ENCODE measurements at regions not wholly inside any gene's neighbourhood (a gene's known extent, or its start where the extent isn't known, plus 50 kb on each side); places are given as distances from the start of the nearest gene placed in this dataset.

GRCh38 chr4:23373261-23373660 is 516.6 kb downstream of the PPARGC1A start:
- Histone ChIP-seq H3K27ac (ENCODE audit: low read length) (no peak overlapping the region), H3K36me3 (ENCODE audit: control insufficient read depth in 2 of 2, insufficient read depth in 2 of 2, low read length in 2 of 2) (no peaks in the 10 kb centered on the region), H3K4me1 (ENCODE audit: control insufficient read depth, insufficient read depth, low read length) (peaks cover 11% of the 10 kb centered on the region), H3K4me3 (ENCODE audit: low read length in 2 of 2) (no peak overlapping the region), H3K9ac (ENCODE audit: low read length in 2 of 2) (no peak overlapping the region), H3K27me3 (ENCODE audit: control insufficient read depth in 1 of 2, insufficient read depth in 2 of 2, low read length in 2 of 2) (no peaks in the 10 kb centered on the region), H3K9me3 (ENCODE audit: control insufficient read depth in 2 of 2, low read length in 2 of 2) (no peaks in the 10 kb centered on the region)

- Histone ChIP-seq H3K27ac (ENCODE audit: low read length) (no peak overlapping the region), H3K9ac (ENCODE audit: low read length in 2 of 2) (no peak overlapping the region), H3K4me3 (ENCODE audit: low read length in 2 of 2) (no peak overlapping the region), H3K27me3 (ENCODE audit: control insufficient read depth in 1 of 2, insufficient read depth in 2 of 2, low read length in 2 of 2) (no peaks in the 10 kb centered on the region), H3K9me3 (ENCODE audit: control insufficient read depth in 2 of 2, low read length in 2 of 2) (no peaks in the 10 kb centered on the region), H3K36me3 (ENCODE audit: control insufficient read depth in 2 of 2, insufficient read depth in 2 of 2, low read length in 2 of 2) (no peaks in the 10 kb centered on the region), H3K4me1 (ENCODE audit: control insufficient read depth, insufficient read depth, low read length) (peaks cover 11% of the 10 kb centered on the region)
Measured at GRCh38 chr4:23371533-23371932, 518.3 kb downstream of the PPARGC1A start.

DNA sequence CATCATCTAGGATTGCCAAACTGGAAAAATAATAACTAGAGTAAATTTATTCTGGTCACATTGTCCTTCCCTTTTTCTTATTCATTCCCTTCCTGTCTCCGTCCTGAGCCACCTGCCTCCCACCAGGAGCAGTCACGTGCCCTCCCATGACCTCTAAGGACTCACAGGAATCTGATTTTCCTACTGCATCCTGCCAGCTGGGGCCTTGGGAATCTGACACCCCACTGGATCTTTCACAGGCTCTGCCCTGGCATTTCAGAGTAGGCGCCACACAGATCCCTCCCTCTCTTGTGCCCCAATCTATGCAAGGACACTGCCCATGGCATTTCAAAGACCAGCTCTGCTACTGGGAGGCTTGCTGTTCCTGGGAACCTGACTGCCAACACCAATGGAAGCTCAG is 520.5 kb downstream of the PPARGC1A start:
- no peaks in the 10 kb centered on the region for H3K36me3 ChIP-seq (ENCODE audit: control insufficient read depth in 2 of 2, insufficient read depth in 2 of 2, low read length in 2 of 2)
- H3K27ac ChIP-seq (ENCODE audit: low read length): no peak overlapping the region
- no peak overlapping the region for H3K4me3 ChIP-seq (ENCODE audit: low read length in 2 of 2)
- H3K9ac ChIP-seq (ENCODE audit: low read length in 2 of 2): no peak overlapping the region
- H3K4me1 ChIP-seq (ENCODE audit: control insufficient read depth, insufficient read depth, low read length): peaks cover 11% of the 10 kb centered on the region
- no peaks in the 10 kb centered on the region for H3K27me3 ChIP-seq (ENCODE audit: control insufficient read depth in 1 of 2, insufficient read depth in 2 of 2, low read length in 2 of 2)
- no peaks in the 10 kb centered on the region for H3K9me3 ChIP-seq (ENCODE audit: control insufficient read depth in 2 of 2, low read length in 2 of 2)

GRCh38 chr4:23368081-23368697 is 521.7 kb downstream of the PPARGC1A start:
- Histone ChIP-seq H3K27ac (ENCODE audit: low read length) (no peak overlapping the region), H3K9ac (ENCODE audit: low read length in 2 of 2) (no peak overlapping the region), H3K9me3 (ENCODE audit: control insufficient read depth in 2 of 2, low read length in 2 of 2) (no peaks in the 10 kb centered on the region)

DNA sequence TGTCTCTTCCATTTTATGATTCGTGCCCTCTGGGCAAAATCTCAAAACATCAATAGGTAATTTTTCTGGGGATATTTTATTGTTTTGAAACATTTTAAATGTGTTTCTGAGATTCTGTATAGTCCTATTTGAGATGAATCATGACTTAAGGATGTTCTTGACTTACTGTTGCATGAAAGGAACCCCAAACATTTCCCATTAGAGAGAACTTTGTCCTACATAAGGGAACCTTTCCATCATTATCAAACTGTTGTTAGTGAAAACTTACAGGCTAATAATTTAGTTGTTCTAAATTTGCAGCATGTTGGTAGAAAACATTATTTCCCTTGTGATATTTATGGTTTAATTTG is 523.3 kb downstream of the PPARGC1A start:
- H3K27ac ChIP-seq (ENCODE audit: low read length): no peak overlapping the region
- no peaks in the 10 kb centered on the region for H3K4me1 ChIP-seq (ENCODE audit: control insufficient read depth, insufficient read depth, low read length)
- no peak overlapping the region for H3K4me3 ChIP-seq (ENCODE audit: low read length in 2 of 2)
- no peaks in the 10 kb centered on the region for H3K36me3 ChIP-seq (ENCODE audit: control insufficient read depth in 2 of 2, insufficient read depth in 2 of 2, low read length in 2 of 2)
- no peaks in the 10 kb centered on the region for H3K27me3 ChIP-seq (ENCODE audit: control insufficient read depth in 1 of 2, insufficient read depth in 2 of 2, low read length in 2 of 2)
- no peak overlapping the region for H3K9ac ChIP-seq (ENCODE audit: low read length in 2 of 2)
- H3K9me3 ChIP-seq (ENCODE audit: control insufficient read depth in 2 of 2, low read length in 2 of 2): no peaks in the 10 kb centered on the region

More at GRCh38 chr4:23368081-23368697, 521.7 kb downstream of the PPARGC1A start:
- H3K27me3 ChIP-seq (ENCODE audit: control insufficient read depth in 1 of 2, insufficient read depth in 2 of 2, low read length in 2 of 2): no peaks in the 10 kb centered on the region
- H3K36me3 ChIP-seq (ENCODE audit: control insufficient read depth in 2 of 2, insufficient read depth in 2 of 2, low read length in 2 of 2): no peaks in the 10 kb centered on the region
- peaks cover 4% of the 10 kb centered on the region for H3K4me1 ChIP-seq (ENCODE audit: control insufficient read depth, insufficient read depth, low read length)
- H3K4me3 ChIP-seq (ENCODE audit: low read length in 2 of 2): no peak overlapping the region

GRCh38 chr4:23365871-23366556 is 523.8 kb downstream of the PPARGC1A start:
- Histone ChIP-seq H3K27me3 (ENCODE audit: control insufficient read depth in 1 of 2, insufficient read depth in 2 of 2, low read length in 2 of 2) (no peaks in the 10 kb centered on the region), H3K4me3 (ENCODE audit: low read length in 2 of 2) (no peak overlapping the region), H3K27ac (ENCODE audit: low read length) (no peak overlapping the region), H3K36me3 (ENCODE audit: control insufficient read depth in 2 of 2, insufficient read depth in 2 of 2, low read length in 2 of 2) (no peaks in the 10 kb centered on the region), H3K4me1 (ENCODE audit: control insufficient read depth, insufficient read depth, low read length) (no peaks in the 10 kb centered on the region), H3K9ac (ENCODE audit: low read length in 2 of 2) (no peak overlapping the region), H3K9me3 (ENCODE audit: control insufficient read depth in 2 of 2, low read length in 2 of 2) (no peaks in the 10 kb centered on the region)

- Histone ChIP-seq H3K4me1 (ENCODE audit: control insufficient read depth, insufficient read depth, low read length) (no peaks in the 10 kb centered on the region), H3K27me3 (ENCODE audit: control insufficient read depth in 1 of 2, insufficient read depth in 2 of 2, low read length in 2 of 2) (no peaks in the 10 kb centered on the region), H3K9me3 (ENCODE audit: control insufficient read depth in 2 of 2, low read length in 2 of 2) (no peaks in the 10 kb centered on the region), H3K9ac (ENCODE audit: low read length in 2 of 2) (no peak overlapping the region), H3K27ac (ENCODE audit: low read length) (no peak overlapping the region), H3K4me3 (ENCODE audit: low read length in 2 of 2) (no peak overlapping the region), H3K36me3 (ENCODE audit: control insufficient read depth in 2 of 2, insufficient read depth in 2 of 2, low read length in 2 of 2) (no peaks in the 10 kb centered on the region)
Measured at GRCh38 chr4:23365086-23365485, 524.8 kb downstream of the PPARGC1A start.

GRCh38 chr4:23364167-23364566 is 525.7 kb downstream of the PPARGC1A start:
- H3K9me3 ChIP-seq (ENCODE audit: control insufficient read depth in 2 of 2, low read length in 2 of 2): no peaks in the 10 kb centered on the region
- H3K27ac ChIP-seq (ENCODE audit: low read length): no peak overlapping the region
- no peak overlapping the region for H3K9ac ChIP-seq (ENCODE audit: low read length in 2 of 2)
- no peaks in the 10 kb centered on the region for H3K36me3 ChIP-seq (ENCODE audit: control insufficient read depth in 2 of 2, insufficient read depth in 2 of 2, low read length in 2 of 2)
- H3K4me1 ChIP-seq (ENCODE audit: control insufficient read depth, insufficient read depth, low read length): no peaks in the 10 kb centered on the region
- H3K4me3 ChIP-seq (ENCODE audit: low read length in 2 of 2): no peak overlapping the region
- H3K27me3 ChIP-seq (ENCODE audit: control insufficient read depth in 1 of 2, insufficient read depth in 2 of 2, low read length in 2 of 2): no peaks in the 10 kb centered on the region

DNA sequence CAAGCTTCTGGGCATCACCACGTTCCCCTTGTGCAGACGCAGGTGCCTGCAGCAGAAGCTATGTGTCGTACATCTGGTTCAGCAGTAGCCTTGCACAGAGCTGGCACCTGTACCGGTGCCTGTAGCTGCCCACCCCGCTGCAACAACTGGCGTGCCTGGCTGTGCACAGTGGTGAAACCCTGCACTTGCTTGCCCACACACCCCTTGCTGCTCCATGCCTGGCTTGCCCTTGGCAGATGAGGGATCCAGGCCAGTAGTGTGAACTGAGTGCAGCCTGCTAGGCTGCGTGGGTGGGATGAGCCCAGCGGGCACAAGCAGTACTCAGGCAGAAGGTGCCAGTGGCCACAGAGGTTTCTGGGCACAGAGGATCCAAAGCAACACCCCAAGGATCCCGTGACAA is 528.4 kb downstream of the PPARGC1A start:
- Histone ChIP-seq H3K9me3 (ENCODE audit: control insufficient read depth in 2 of 2, low read length in 2 of 2) (no peaks in the 10 kb centered on the region), H3K4me1 (ENCODE audit: control insufficient read depth, insufficient read depth, low read length) (no peaks in the 10 kb centered on the region), H3K27me3 (ENCODE audit: control insufficient read depth in 1 of 2, insufficient read depth in 2 of 2, low read length in 2 of 2) (no peaks in the 10 kb centered on the region), H3K9ac (ENCODE audit: low read length in 2 of 2) (no peak overlapping the region), H3K36me3 (ENCODE audit: control insufficient read depth in 2 of 2, insufficient read depth in 2 of 2, low read length in 2 of 2) (no peaks in the 10 kb centered on the region), H3K4me3 (ENCODE audit: low read length in 2 of 2) (no peak overlapping the region), H3K27ac (ENCODE audit: low read length) (no peak overlapping the region)

DNA sequence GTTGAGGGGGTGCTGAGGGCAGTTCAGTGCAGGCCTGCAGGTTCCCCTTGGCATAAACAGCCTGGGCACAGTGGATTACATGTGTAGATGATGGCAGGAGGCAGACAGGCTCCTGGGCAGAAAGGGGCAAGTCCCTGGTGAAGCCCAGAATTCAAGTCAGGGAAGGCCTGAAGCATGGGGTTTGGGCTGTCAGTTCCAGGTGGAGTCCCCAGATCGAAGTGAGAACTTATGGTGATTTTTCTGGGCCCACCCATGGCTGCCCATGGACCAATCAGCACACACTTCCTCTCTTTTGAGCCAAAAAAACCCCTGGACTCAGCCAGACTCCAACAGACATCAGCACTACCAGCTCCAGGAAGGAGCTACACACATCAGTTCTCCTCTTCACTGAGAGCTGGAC is 529.1 kb downstream of the PPARGC1A start:
- H3K9ac ChIP-seq (ENCODE audit: low read length in 2 of 2): no peak overlapping the region
- H3K36me3 ChIP-seq (ENCODE audit: control insufficient read depth in 2 of 2, insufficient read depth in 2 of 2, low read length in 2 of 2): no peaks in the 10 kb centered on the region
- H3K27ac ChIP-seq (ENCODE audit: low read length): no peak overlapping the region
- H3K4me1 ChIP-seq (ENCODE audit: control insufficient read depth, insufficient read depth, low read length): no peaks in the 10 kb centered on the region
- no peak overlapping the region for H3K4me3 ChIP-seq (ENCODE audit: low read length in 2 of 2)
- no peaks in the 10 kb centered on the region for H3K9me3 ChIP-seq (ENCODE audit: control insufficient read depth in 2 of 2, low read length in 2 of 2)
- no peaks in the 10 kb centered on the region for H3K27me3 ChIP-seq (ENCODE audit: control insufficient read depth in 1 of 2, insufficient read depth in 2 of 2, low read length in 2 of 2)

- Histone ChIP-seq H3K27ac (ENCODE audit: low read length) (no peak overlapping the region), H3K9me3 (ENCODE audit: control insufficient read depth in 2 of 2, low read length in 2 of 2) (no peaks in the 10 kb centered on the region), H3K4me3 (ENCODE audit: low read length in 2 of 2) (no peak overlapping the region), H3K9ac (ENCODE audit: low read length in 2 of 2) (no peak overlapping the region), H3K4me1 (ENCODE audit: control insufficient read depth, insufficient read depth, low read length) (no peaks in the 10 kb centered on the region), H3K36me3 (ENCODE audit: control insufficient read depth in 2 of 2, insufficient read depth in 2 of 2, low read length in 2 of 2) (no peaks in the 10 kb centered on the region), H3K27me3 (ENCODE audit: control insufficient read depth in 1 of 2, insufficient read depth in 2 of 2, low read length in 2 of 2) (no peaks in the 10 kb centered on the region)
Measured at GRCh38 chr4:23355258-23355657, 534.6 kb downstream of the PPARGC1A start.

Data from stomach smooth muscle (tissue), 2 donors.